HEK293 (cell line): ENCODE measurements at regions not wholly inside any gene's neighbourhood (a gene's known extent, or its start where the extent isn't known, plus 50 kb on each side); places are given as distances from the start of the nearest gene placed in this dataset.

ENCODE experiments used
- ZNF18 ChIP-seq: fragments of 450-650 bp; formaldehyde crosslinking; IDR thresholded peaks from 2 replicates; pipeline ENCODE4 v1.5.1; 2016; ENCODE audit warnings: missing biosample characterization, missing genetic modification characterization
- ZNF560 ChIP-seq: fragments of 450-650 bp; formaldehyde crosslinking; IDR thresholded peaks from 2 replicates; pipeline ENCODE4 v1.5.1; 2017; ENCODE audit warnings: missing biosample characterization, missing genetic modification characterization, borderline replicate concordance
- ZNF791 ChIP-seq: fragments of 450-650 bp; formaldehyde crosslinking; IDR thresholded peaks from 2 replicates; pipeline ENCODE4 v1.5.1; 2016; ENCODE audit warnings: missing biosample characterization, missing genetic modification characterization

DNA sequence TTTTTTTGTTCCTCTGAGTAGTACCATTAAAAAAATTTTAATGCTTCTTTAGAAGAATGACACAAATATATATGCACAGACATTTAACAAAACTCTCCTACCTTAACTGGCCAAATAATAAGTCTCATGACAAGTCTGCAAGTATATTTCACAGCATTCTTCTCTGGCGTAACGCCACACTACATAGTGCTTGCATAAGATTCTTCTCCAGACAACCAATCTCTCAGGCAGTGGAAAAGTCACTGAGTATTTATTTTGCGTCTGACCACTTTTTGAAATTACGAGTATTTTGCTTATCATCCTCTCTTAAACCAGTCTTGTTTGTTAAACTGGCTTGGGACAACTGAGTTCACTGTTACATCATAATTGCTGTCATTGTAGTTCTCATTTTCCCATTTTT, 749.2 kb downstream of the ADCYAP1 start:
- TF ChIP-seq ZNF791 (tag by site-specific recombination) (no peak), ZNF560 (no peak), ZNF18 (no peak)
